GM21619 (cell line): ENCODE measurements at regions not wholly inside any gene's neighbourhood (a gene's known extent, or its start where the extent isn't known, plus 50 kb on each side); places are given as distances from the start of the nearest gene placed in this dataset.

Source experiments
- ATAC-seq: cut with Tn5 transposase; IDR thresholded peaks from one replicate; pipeline ENCODE4 v1.9.1; 2021; ENCODE audit not compliant: unreplicated experiment

DNA sequence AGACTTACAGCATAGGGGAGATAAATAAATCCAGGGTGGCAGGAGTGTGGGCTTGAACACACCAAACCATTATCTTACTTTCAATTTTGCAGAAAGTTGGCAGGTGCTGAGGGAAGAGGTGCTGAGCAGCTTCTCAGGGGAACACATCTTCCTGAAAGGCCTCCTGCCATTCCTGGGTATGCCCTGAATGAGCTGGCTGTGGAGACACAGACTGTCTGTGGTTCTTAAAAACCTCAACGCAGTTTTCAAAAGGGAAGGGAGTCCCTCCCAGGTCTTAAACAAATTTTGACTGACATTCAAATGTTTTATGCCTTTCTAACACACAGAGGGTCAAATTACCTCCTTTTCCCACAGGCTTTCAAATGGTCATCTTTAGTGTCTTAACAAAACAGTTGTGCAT lies 166.9 kb downstream of the TNFSF18 start:
- peak; percentile 58 for ATAC-seq

DNA sequence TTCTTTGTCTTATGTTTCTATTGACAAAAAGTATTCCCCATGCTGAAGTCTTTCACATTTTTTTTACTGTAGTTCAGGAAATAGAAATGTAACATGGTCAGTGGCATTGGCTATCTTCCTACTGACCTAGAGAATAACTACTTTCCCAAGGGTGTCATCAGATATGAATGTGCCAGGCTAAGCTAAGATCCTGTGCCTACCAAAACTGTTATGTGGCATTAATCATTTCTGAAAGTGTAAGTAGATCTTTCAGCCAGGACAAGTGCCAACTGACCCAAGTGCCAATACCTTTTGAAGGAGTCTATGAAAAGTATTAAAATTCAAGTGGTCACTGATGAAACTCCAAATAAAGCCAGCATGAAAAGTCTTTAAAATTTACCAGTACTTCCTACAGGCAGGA lies 165.3 kb downstream of the TNFSF18 start:
- ATAC-seq: no peak

DNA sequence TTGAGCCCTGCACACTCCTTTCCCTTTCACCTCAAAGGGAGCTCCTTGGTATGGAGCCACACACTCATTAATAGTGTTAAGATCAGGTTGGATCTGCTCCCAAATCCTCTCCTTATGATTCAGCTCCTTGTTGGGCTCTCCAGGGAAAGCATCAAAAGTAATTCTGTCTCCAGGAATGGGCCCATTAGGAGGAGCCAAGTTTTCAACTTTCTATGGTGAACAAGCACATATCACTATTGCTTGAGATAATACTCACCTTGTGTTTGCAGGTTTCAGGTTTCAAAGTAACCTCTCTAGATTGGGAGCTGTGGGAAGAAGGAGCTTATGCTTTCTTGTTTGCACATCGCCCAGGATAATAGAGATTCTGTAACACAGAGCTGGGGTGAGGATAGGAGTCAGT lies 164.8 kb downstream of the TNFSF18 start:
- no peak for ATAC-seq

DNA sequence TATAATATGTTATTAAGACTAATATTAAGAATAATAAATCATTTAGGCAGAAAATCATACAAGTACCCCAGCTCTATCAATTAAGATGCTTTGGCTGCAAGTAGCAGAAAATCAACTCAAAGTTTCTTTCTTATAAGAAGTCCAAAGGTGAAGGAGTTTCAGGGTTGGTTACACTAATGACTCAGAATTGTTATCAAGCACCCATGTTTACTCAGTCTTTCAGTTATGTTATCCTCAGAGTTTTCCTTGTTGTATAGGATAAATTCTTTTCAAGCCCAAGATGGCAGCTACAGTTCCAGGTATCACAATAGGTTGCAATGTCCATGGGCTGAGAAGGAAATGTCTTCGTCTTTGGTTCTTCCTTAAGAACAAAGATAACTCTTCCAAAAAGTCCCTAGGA lies 163.6 kb downstream of the TNFSF18 start:
- no peak for ATAC-seq

DNA sequence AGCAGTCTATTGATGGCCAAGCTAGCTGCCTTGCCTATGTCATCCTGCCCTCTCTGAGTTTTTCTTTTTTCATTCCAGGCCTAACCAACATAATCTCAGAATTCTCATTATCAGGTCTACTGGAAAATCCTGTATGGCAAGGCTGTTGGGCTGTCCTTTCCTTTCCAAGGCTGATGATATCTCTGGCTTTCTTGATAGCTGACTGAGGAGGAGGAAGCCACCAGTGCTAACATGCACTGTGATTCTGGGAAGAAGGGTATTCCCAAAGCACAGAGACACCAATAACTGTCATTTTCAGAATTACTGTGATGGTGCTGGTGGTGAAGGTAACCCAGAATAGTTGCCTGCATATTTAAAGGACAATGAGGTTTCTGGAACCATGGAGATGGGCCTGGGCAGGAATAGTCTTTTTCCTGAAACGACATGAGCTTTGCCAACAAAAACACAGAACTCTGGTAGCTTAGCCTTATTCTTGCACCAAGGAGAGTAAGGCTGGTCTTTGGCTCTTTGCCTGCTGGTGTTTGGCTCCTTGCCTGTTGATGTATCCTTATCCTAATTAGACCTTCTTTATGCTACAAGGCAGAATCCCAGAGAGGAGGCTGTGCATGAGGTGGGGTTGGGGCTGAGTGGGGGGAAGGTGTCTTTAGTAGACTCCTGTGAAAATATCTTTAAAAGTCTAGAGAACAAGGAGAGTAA lies 157.4 kb downstream of the TNFSF18 start:
- ATAC-seq: no peak

DNA sequence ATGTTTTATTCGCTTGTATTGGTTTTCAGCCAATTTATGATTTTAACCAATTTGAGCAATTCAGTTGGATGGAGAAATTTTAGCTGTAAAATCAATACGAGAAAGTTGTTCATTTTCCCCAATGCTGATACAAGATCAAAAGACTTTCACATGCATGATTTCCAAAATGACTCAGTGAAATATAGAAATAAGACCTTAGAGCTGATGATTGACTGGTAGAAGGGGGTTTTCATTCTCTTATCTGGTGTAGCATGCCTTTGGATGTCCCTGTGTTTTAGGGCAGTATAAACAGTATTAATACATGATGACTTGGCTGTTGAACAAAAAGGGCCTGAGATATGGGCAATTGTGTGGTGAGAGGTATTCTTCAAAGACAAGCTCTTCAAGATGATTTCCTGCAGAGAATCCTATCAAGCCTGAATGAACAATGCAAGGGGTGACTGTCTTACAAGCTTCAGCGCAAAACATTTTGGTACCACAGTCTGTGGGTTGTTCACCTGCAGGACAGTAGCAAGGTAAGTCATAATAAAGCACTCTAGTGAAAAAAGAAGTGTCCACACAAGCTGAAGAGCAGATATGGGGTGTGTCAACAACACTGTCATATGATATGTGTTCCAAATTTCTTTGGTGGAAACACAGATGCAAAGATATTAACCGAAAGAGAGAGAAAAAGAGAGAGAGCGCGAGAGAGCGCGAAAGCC lies 156.2 kb downstream of the TNFSF18 start:
- ATAC-seq: no peak

DNA sequence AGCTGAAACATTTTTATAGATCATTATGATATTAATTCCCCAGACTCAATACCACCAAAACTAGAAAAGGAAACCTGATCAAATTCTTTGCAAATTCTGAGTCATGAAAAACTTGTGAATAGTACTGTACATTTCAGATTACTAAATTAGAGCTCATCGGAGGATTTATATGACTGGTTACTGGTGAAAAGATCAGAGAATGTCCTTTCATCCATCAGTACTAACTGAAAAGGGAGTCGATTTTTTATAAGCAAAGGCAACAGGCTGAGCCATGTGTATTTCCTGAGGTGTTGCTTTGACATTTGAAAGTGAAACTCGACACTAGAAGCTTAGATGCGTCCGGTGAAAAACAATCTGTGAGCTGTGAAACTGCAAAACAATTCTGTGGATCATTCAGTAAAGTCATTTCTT lies 155.7 kb downstream of the TNFSF18 start:
- peak; percentile 80 for ATAC-seq

DNA sequence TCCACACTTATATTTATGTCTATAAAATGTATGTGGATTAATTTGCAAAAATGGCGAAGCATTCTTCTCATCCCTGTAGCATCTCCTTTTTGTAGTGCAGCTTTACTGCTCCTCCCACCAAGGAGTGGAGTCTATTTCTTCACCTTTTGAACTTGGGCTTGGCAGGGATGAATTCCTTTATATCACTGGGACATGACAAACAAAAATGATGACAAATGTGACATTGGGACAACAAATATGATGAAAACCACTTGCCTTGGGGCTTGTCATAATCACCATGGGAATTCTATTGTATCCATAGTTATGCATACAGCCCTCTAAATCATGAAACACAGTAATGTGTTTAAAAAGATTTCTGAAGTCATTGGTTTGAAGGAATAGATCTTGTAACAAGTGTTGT lies 155.0 kb downstream of the TNFSF18 start:
- no peak for ATAC-seq

DNA sequence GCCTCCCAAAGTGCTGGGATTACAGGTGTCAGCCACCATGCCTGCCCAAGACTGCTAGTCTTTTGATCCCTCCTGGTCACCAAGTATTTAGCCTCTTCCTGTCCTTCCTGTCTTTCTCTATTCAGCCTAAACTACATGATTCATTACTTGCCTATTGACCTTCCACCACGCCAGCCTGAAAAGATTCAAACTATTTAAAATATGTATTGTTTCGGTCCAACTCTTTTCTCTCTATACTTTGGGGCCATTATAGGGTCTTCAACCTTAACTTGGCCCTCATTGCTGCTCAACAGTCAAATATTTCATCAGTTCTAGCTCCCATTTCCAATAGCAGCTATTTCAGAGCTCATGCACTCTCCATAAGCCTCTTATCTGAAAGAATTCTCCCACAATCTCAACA lies 153.0 kb downstream of the TNFSF18 start:
- no peak for ATAC-seq

DNA sequence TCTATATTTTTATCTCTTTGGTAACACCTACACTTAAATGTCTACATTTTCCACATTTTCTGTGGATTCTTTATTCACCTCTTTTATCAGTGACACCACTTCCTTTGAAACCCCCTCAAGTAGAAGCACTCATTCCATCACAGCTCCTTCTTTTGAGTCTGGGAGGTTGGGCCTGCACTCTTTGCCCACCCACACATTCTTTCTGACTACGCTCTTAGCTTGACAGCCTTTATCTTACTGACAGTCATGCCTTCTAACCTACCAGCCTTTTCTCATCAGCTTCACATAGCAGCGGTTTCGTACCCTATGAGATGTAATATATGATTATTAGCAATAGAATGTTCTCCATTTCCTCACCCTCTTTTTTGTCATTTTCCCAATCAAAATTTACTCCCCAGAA lies 151.9 kb downstream of the TNFSF18 start:
- no peak for ATAC-seq

DNA sequence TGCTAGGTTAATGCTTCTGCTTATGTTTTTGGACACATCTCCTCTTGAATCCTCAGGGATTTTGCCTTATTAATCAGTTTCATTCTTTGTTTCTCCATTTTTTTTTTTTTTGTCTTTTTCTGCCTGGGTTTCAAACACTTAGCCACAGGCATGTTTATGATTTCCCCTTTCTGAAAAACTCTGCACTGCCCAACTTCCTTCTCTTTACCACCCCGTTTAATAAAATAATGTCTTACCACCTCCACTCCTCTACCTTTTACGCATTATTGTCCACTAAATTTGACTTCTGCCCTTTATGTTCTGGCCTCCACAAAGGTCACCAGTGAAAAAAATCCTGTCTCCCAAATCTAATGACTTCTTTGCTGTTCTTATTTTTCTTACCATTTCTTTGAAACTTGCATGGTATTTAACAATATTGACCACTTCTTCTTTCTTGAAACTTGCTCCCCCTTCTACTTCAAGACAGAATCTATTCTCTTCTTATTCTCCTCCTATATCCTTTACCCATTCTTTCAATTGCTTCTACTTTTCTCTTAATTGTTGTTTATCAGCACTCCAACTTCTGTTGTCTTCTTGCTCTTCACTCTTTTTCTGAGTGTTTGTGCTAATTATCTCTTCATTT lies 150.3 kb downstream of the TNFSF18 start:
- ATAC-seq: no peak

DNA sequence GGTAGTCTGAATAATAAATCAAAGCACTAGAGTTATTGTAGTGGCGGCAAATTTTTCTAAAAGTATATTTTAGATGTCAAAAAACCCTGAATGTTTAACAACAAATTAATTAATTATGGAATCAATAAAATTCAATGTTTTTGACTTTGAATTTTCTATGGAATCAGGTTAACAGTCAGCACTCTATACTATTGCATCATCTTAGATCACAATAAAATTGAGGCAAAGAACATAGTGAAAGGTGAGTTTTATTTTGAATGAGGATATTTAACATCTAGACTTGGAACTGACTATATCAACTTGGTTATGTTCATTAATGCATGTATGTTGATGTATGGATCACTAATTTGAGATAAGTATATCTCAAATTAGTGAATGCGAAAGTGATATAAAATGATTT lies 148.5 kb downstream of the TNFSF18 start:
- no peak for ATAC-seq

DNA sequence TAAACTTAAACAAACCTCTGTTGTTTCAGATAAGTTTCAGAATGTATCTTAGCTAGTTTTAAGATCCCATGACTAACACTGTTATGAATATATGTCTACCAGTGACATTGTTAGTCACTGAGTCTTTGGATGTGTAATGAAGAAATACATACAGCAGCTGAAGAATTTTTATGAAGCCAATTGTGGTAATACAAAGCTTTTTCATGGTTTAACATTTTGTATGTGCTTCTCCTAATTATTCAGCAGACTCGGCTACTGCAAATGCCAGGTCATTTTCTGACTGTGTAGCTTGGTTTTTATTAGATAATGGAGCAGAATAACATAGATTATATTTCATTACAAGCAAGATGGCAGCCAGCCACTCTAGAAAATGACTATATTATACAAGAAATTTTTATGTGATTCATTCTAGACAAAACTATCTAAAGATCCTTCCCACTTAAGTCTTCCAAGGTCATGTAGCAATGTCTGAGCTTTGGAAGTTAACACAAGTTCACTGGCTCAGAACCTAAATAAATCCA lies 147.8 kb downstream of the TNFSF18 start:
- no peak for ATAC-seq

DNA sequence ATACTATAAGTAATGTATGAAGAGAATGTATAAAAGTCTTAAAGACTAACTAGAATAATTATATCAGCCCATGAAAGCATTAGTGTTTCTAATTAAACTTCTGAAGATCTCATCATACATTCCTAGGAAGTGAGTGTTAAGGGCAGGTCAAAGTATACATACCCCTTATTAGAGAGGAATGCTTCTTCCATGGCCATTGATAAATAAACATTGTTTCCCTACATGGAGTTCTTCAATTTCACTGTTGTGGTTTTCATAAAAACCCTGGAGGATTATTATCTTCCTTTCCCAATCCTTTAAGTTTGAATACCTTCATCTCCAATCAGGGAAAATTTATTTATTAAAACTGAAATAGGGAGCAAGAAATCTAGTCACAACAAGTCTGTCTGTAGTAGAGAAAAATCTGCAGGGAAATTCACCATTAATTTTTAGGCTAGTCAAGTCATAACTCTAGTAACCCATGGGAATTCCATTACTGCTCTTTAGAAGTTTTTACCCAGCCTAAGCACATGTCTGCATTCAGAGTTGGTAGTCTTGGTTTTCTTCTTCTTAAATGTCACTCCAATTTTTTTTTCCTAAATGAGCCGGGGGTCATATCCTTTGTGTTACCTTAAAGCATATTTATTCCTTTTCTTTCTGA lies 147.0 kb downstream of the TNFSF18 start:
- ATAC-seq: no peak

DNA sequence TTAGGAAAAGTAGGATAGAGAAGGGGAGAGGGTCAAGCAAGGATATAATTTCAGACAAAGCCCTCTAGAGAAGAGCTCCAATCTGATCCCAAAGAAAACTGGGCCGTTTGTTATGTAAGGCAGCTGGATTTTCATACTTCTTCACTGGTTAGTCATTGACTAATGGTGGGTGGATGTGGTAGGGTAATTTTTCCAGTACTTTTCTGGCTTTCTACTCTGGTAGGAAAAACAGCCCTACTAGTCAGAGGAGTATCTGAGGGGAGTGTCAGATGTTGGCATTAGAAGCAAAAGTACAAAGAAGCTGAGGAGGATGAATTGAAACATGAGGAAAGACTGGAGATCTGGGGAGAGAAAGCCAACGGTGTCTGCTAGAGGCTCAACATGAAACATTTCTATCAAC lies 145.3 kb downstream of the TNFSF18 start:
- ATAC-seq: no peak

DNA sequence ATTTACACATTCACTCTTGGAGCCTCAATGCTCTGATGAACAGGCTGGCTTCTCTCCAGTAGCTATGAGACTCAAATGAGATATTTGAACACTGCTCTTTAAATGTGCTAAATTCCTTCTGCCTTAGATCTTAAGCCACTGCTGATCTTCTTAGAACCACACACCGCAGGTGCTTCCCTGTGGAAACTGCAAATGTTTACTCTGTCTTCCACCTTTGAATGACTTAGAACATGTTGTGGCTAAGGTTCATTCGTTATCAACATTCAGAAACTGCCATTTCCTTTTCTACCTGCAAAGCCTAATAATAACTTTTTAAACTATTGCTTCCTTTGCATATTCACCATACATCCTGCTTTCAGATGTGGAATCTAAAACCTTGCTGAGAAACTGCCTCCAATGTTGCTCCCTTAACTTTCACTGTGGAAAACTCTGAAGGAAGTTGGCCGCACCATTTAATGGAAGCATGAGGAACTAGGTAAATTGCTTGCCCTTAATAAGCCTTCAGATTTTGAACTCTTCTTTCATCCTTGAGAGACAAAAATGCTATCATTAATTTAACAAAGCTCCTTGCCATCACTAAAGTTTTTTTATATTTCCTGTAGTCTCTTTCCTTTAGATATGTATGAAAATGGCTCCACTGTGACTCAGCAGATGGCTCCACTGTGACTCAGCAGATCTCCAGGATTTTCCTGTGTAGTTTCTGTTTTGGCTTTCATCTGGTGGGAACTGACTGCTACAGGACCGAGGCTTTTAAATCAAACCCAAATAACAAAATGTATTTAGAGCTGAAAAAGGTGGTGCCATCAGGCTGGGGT lies 143.8 kb downstream of the TNFSF18 start:
- ATAC-seq: no peak

DNA sequence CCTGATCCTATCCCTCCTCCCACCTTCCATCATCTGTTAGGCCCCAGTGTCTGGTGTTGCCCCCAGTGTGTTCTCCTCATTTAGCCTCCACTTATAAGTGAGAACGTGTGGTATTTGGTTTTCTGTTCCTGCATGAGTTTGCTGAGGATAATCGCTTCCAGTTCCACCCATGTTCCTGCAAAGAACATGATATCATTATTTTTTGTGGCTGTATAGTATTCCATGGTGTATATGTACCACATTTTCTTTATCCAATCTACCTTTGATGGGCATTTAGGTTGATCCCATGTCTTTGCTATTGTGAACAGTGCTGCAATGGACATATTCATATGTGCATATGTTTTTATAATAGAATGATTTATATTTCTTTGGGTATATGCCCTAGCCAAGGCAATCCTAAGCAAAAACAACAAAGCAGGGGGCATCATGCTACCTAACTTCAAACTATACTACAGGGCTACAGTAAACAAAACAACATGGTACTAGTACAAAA lies 142.9 kb downstream of the TNFSF18 start:
- ATAC-seq: no peak

DNA sequence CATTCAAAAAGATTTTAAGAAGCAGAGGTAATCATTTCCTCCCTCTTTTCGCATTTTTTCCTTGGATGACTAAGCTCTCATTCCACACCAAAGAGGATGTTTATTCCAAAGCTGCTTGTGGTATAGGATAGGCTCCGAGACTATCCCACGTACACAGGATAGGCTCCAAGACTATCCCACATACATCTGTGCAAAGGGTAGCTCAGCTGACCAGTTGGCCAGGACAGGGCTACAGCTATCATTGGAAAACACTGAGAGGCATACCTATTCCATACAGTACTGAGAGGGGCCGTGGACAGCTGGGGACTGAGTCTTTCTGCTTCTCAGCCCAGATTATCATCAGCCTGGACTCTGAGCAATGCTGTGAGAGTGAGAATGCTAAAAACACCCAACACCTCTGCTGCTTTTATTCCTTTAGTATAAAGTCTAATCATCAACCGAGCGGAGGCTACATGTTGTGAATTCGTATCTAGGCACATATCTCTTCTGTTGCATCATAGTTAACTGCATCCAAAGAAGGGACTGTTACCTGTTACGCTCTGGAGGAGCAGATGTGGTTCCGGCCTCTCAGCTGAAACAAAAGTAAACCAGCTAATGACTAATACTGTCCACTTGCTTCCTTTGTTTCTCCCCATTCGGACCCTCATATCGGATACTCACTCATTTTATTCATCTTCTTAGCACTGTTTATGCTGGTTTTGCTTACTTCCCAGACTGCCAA lies 141.0 kb downstream of the TNFSF18 start:
- no peak for ATAC-seq

DNA sequence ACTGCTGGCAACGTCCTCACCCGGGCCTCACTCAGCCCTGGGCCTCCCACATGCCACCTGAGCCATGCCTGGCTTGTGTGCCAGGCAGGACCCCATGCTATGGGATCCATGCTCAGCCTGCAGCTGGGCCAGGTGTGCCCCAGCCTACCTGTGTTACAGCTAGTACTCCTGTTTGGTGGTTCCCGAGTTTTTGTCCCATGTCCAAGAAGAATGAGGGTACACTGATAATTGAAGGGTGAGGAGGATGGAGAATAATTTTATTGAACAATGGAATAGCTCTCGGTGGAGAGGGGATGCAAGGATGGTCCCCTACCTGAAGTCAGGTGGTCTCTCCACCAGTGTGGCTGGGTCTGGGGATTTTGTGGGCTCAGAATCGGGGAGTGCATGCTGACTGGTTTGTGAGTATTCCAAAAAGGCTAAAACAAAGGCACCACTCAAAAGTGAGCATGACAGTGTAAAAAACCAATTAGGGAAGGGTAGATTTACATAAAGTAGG lies 137.9 kb downstream of the TNFSF18 start:
- ATAC-seq: no peak
